ENCODE measurements at regions not wholly inside any gene's neighbourhood (a gene's known extent, or its start where the extent isn't known, plus 50 kb on each side); places are given as distances from the start of the nearest gene placed in this dataset.

GRCh38 chr22:46079861-46080821 lies 70.2 kb upstream of the PPARA start (continued):
- TF ChIP-seq FOXM1 (IDR thresholded peaks at IDR 0.05; ENCODE audit: low read depth) (peak; percentile 100), FOSL2 (IDR thresholded peaks at IDR 0.05; ENCODE audit: borderline replicate concordance, low read depth) (peak; percentile 1; the same call in 1 of the 2 replicates), MAX (IDR thresholded peaks at IDR 0.05; ENCODE audit: low read depth) (peak; percentile 66; the same call in 1 of the 2 replicates), RCOR1 (IDR thresholded peaks at IDR 0.05; ENCODE audit: low read length) (no peak), TEAD4 (IDR thresholded peaks at IDR 0.05; ENCODE audit: borderline replicate concordance, insufficient read depth) (peak; percentile 59), NFIC (IDR thresholded peaks at IDR 0.05; ENCODE audit: borderline replicate concordance) (peak; percentile 20; the same call in 1 of the 2 replicates), CHD2 (IDR thresholded peaks at IDR 0.05; ENCODE audit: low read length, partially characterized antibody) (no peak), RXRA (IDR thresholded peaks at IDR 0.05; ENCODE audit: borderline replicate concordance, low read depth) (no peak), REST (IDR thresholded peaks at IDR 0.05; ENCODE audit: low read depth, low read length) (peak; percentile 42; the same call in 1 of the 2 replicates), MXI1 (IDR thresholded peaks at IDR 0.05; ENCODE audit: low read depth, low read length) (peak; percentile 85), RFX5 (IDR thresholded peaks at IDR 0.05; ENCODE audit: low read length) (no peak), PBX3 (IDR thresholded peaks at IDR 0.05) (peak; percentile 48), GATA2 (CRISPR knock-in tag; IDR thresholded peaks at IDR 0.05) (no peak), POLR2AphosphoS5 (IDR thresholded peaks at IDR 0.05; ENCODE audit: low read depth, low read length) (peak; percentile 48), RAD21 (IDR thresholded peaks at IDR 0.05; ENCODE audit: low read length) (no peak), NRF1 (IDR thresholded peaks at IDR 0.05; ENCODE audit: low read depth, low read length) (no peak), ELF1 (IDR thresholded peaks at IDR 0.05) (peak; percentile 24; the same call in 1 of the 2 replicates), USF2 (IDR thresholded peaks at IDR 0.05; ENCODE audit: borderline replicate concordance, low read depth, low read length) (no peak), SMC3 (IDR thresholded peaks at IDR 0.05; ENCODE audit: low read depth, low read length) (no peak), JUND (IDR thresholded peaks at IDR 0.05) (no peak; the same call in 1 of the 2 replicates), FOXJ3 (CRISPR knock-in tag; IDR thresholded peaks at IDR 0.05) (no peak), SIN3A (IDR thresholded peaks at IDR 0.05; ENCODE audit: borderline replicate concordance, low read depth, low read length) (peak; percentile 75; the same call in 1 of the 2 replicates), YY1 (IDR thresholded peaks at IDR 0.05; ENCODE audit: low read depth) (peak; percentile 85), IRF3 (IDR thresholded peaks at IDR 0.05; ENCODE audit: low read depth, low read length) (no peak), TCF12 (IDR thresholded peaks at IDR 0.05) (peak; percentile 71)
